ENCODE measurements at regions not wholly inside any gene's neighbourhood (a gene's known extent, or its start where the extent isn't known, plus 50 kb on each side); places are given as distances from the start of the nearest gene placed in this dataset.

DNA sequence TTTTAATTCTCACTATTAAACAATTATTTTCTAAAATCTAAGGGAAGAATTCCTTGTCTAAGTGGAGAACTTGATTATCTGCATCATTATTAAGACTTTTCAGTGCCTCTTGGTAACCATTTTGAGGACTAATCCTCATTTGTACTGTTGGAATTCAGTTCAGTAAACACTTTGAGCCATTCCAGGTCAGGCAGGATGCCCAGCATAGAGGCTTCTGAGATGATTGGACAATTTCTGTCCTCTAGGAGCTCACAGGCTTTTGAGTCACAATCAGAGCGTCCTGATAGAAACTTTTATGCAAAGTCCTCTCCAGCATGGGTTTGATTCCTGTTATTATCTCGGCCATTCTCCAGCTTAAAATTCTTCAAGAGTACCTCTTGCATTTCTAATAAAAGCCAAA, 1304.6 kb downstream of the EPHA7 start:
- H2BK5ac ChIP-seq (ENCODE audit: insufficient read length, low read length), result no peak overlapping the region

More for the DNA sequence above, 1304.6 kb downstream of the EPHA7 start:
- Mint-ChIP-seq H3K27me3 (ENCODE audit: low read depth) (no peaks in the 10 kb centered on the region; the same call in 1 of the 2 replicates), H3K9me3 (no peaks in the 10 kb centered on the region), H3K27ac (no peak overlapping the region), H3K4me1 (peaks cover 12 to 14% of the 10 kb centered on the region in 2 experiments), H3K36me3 (ENCODE audit: insufficient read depth in 1 of 3, low read depth in 3 of 3) (no peaks in the 10 kb centered on the region), H3K4me3 (no peak overlapping the region)
- Histone ChIP-seq H4K8ac (replicated peaks; ENCODE audit: insufficient read length, low read depth, low read length) (no peak overlapping the region), H3K9me3 (ENCODE audit: control insufficient read depth, low read depth, low read length) (no peaks in the 10 kb centered on the region), H3K4ac (ENCODE audit: low read depth, low read length) (no peak overlapping the region), H2BK20ac (ENCODE audit: low read depth, low read length, poor library complexity, severe bottlenecking) (no peak overlapping the region), H3K4me1 (ENCODE audit: insufficient read depth, low read length) (no peaks in the 10 kb centered on the region; the same call in 1 of the 2 replicates), H3K23ac (ENCODE audit: insufficient read length, low read depth, low read length) (no peak overlapping the region), H3K79me1 (ENCODE audit: insufficient read depth, low read depth, low read length, poor library complexity, severe bottlenecking) (no peaks in the 10 kb centered on the region), H4K91ac (ENCODE audit: insufficient read length, low read depth, low read length) (no peak overlapping the region), H2BK12ac (ENCODE audit: insufficient read length, low read depth, low read length) (no peak overlapping the region), H3K9ac (ENCODE audit: extremely low read depth, insufficient read length, low read length) (no peak overlapping the region), H4K20me1 (ENCODE audit: control insufficient read depth, insufficient read depth, insufficient read length) (no peaks in the 10 kb centered on the region), H2BK15ac (ENCODE audit: low read depth, low read length) (no peak overlapping the region), H3K56ac (ENCODE audit: insufficient read length, low read depth, low read length) (no peak overlapping the region), H3K18ac (ENCODE audit: insufficient read length, low read depth, low read length) (no peak overlapping the region), H4K5ac (ENCODE audit: insufficient read length, low read depth, low read length) (no peak overlapping the region), H3K27me3 (ENCODE audit: insufficient read depth, low read length) (no peaks in the 10 kb centered on the region), H3K27ac (ENCODE audit: insufficient read length, low read depth, low read length) (no peak overlapping the region), H3K14ac (ENCODE audit: insufficient read depth, low read length) (no peak overlapping the region), H2AK5ac (ENCODE audit: insufficient read length, low read length) (no peak overlapping the region), H3T11ph (ENCODE audit: low read length) (no peak overlapping the region), H3K4me2 (ENCODE audit: insufficient read depth, insufficient read length, low read length) (no peak overlapping the region), H2AFZ (ENCODE audit: low read length) (no peak overlapping the region), H2BK120ac (ENCODE audit: low read depth, low read length, poor library complexity, severe bottlenecking) (no peak overlapping the region), H3K79me2 (ENCODE audit: insufficient read depth, low read length) (no peaks in the 10 kb centered on the region), H3K23me2 (ENCODE audit: insufficient read length, low read depth, low read length, poor library complexity, severe bottlenecking) (no peaks in the 10 kb centered on the region)
- DNase-seq, result no peak
- no CpG with 5 or more reads among the region's 2 CpGs for WGBS (ENCODE audit: extremely low coverage, insufficient read length, low lambda C conversion rate)
- TF ChIP-seq, protein P1, sequence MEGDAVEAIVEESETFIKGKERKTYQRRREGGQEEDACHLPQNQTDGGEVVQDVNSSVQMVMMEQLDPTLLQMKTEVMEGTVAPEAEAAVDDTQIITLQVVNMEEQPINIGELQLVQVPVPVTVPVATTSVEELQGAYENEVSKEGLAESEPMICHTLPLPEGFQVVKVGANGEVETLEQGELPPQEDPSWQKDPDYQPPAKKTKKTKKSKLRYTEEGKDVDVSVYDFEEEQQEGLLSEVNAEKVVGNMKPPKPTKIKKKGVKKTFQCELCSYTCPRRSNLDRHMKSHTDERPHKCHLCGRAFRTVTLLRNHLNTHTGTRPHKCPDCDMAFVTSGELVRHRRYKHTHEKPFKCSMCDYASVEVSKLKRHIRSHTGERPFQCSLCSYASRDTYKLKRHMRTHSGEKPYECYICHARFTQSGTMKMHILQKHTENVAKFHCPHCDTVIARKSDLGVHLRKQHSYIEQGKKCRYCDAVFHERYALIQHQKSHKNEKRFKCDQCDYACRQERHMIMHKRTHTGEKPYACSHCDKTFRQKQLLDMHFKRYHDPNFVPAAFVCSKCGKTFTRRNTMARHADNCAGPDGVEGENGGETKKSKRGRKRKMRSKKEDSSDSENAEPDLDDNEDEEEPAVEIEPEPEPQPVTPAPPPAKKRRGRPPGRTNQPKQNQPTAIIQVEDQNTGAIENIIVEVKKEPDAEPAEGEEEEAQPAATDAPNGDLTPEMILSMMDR (conservative IDR thresholded peaks at IDR 0.05), result no peak

All from H9 (cell line).